Kidney (tissue), 13 donors: ENCODE measurements at regions not wholly inside any gene's neighbourhood (a gene's known extent, or its start where the extent isn't known, plus 50 kb on each side); places are given as distances from the start of the nearest gene placed in this dataset.

Experiments used
- DNase-seq, 5 donors: peaks; one replicate each; pipeline ENCODE4 v3.0.0-alpha.2; 2013 to 2020
- FAIRE-seq: peaks from 2 replicates; lab custom pipeline; 2012; peaks lifted over from hg19 to GRCh38; lab: Jason Lieb, UNC
- H3K27ac ChIP-seq, 2 donors: one replicate each; pipeline ENCODE4 v1.7.0; 2013; ENCODE audit warnings: low read depth in 2 of 2, low read length in 2 of 2, inconsistent platforms in 1 of 2
- H3K27me3 ChIP-seq: one replicate; pipeline ENCODE4 v1.7.1; 2013; ENCODE audit warnings: low read length, inconsistent platforms; ENCODE audit not compliant: control insufficient read depth, insufficient read depth
- H3K36me3 ChIP-seq, 3 donors: one replicate each; pipeline versions ENCODE4 v1.7.0 to v1.7.1; 2013; ENCODE audit warnings: low read length in 3 of 3, control low read depth in 1 of 3, inconsistent platforms in 1 of 3; ENCODE audit not compliant: insufficient read depth in 3 of 3, control insufficient read depth in 2 of 3
- H3K4me1 ChIP-seq, 3 donors: one replicate each; pipeline versions ENCODE4 v1.7.0 to v1.7.1; 2013; ENCODE audit warnings: low read length in 3 of 3, inconsistent platforms in 1 of 3, low read depth in 1 of 3; ENCODE audit not compliant: control insufficient read depth in 2 of 3, insufficient read depth in 2 of 3
- H3K4me3 ChIP-seq, 3 donors: one replicate each; pipeline versions ENCODE4 v1.7.0 to v1.8.1; 2013; ENCODE audit warnings: low read length in 3 of 3, control low read depth in 1 of 3, inconsistent platforms in 1 of 3
- H3K9ac ChIP-seq, 3 donors: one replicate each; pipeline versions ENCODE4 v1.7.0 to v1.7.1; 2013; ENCODE audit warnings: low read length in 3 of 3, control low read depth in 1 of 3, inconsistent platforms in 1 of 3
- H3K9me3 ChIP-seq, 3 donors: one replicate each; pipeline versions ENCODE4 v1.7.0 to v1.7.1; 2013; ENCODE audit warnings: low read length in 3 of 3, control low read depth in 1 of 3, inconsistent platforms in 1 of 3; ENCODE audit not compliant: control insufficient read depth in 2 of 3, insufficient read depth in 1 of 3
- intact Hi-C: fragments of 100-400 bp; cut with DNase I; formaldehyde crosslinking; loops from one replicate; pipeline ENCODE4 v1.11.1; 2022
- TF ChIP-seq, protein P1 (sequence below): IDR thresholded peaks from 3 replicates; pipeline ENCODE4 v1.5.1; 2012; ENCODE audit warnings: mild to moderate bottlenecking, moderate library complexity, borderline replicate concordance; ENCODE audit not compliant: insufficient read depth; ENCODE audit errors: extremely low read depth
- donor health status: control.
- donor health status: control.
- donor health status: control.
- donor health status: control.
- donor health status: control.
- donor health status: DM: yes; HTN: yes; CAD: no.
- donor health status: Normal renal cell carcinoma (clear cell type).

DNA sequence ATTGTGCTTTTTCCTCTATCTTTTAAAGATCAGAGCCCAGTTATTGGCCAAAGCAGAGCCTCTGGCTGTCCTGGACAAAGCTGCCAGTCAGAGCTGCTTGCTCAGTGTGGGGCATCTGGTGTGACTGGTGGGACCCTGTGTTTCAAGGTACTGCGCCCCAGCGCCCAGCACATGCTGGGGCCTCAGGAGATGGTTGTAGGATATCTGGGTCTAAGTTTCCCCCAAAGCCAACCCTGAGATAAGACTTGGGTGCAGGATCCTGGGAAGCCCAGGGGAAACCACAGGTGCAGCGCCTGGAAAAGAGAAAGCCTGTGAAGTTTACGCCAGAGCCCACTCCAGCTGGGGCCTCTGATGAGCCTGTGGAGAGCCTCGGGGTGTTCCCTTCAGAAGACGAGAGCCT lies 117.7 kb downstream of the RPIA start:
- DNase-seq (no peak), FAIRE-seq (no peak)
- intact Hi-C loops, result no loop called here
- Histone ChIP-seq H3K36me3 (no peaks in the 10 kb centered on the region), H3K9ac (no peak overlapping the region), H3K4me3 (no peak overlapping the region), H3K4me1 (no peaks in the 10 kb centered on the region), H3K27me3 (no peaks in the 10 kb centered on the region), H3K27ac (no peak overlapping the region), H3K9me3 (no peaks in the 10 kb centered on the region)
- TF ChIP-seq, protein P1, sequence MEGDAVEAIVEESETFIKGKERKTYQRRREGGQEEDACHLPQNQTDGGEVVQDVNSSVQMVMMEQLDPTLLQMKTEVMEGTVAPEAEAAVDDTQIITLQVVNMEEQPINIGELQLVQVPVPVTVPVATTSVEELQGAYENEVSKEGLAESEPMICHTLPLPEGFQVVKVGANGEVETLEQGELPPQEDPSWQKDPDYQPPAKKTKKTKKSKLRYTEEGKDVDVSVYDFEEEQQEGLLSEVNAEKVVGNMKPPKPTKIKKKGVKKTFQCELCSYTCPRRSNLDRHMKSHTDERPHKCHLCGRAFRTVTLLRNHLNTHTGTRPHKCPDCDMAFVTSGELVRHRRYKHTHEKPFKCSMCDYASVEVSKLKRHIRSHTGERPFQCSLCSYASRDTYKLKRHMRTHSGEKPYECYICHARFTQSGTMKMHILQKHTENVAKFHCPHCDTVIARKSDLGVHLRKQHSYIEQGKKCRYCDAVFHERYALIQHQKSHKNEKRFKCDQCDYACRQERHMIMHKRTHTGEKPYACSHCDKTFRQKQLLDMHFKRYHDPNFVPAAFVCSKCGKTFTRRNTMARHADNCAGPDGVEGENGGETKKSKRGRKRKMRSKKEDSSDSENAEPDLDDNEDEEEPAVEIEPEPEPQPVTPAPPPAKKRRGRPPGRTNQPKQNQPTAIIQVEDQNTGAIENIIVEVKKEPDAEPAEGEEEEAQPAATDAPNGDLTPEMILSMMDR, result no peak

DNA sequence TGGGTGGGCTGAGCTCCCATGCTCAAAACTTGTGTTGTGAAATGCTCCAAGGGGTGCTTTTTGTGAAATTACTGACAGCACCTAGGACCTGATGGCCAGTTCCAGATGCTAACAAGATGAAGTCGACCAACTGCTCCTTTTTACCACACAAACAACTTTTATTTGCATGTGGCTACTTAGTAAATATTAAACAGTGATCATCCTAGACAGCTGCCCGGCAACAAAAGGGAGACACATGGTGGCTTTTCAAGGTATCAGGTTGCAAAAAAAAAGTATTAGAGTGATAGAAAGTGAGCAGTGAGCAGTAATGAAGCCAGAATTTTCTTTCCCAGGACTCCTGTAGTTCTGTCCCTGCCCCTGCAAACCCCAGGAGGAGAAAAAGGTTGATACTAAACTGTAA lies 118.5 kb downstream of the RPIA start:
- no peaks in the 10 kb centered on the region for H3K9me3 ChIP-seq
- no peaks in the 10 kb centered on the region for H3K4me1 ChIP-seq
- H3K27ac ChIP-seq, result no peak overlapping the region
- TF ChIP-seq, protein P1, result no peak
- H3K4me3 ChIP-seq, result no peak overlapping the region
- FAIRE-seq (no peak), DNase-seq (peak in 1 of 5 donors; percentile 8)
- intact Hi-C loops, result no loop called here
- H3K36me3 ChIP-seq, result no peaks in the 10 kb centered on the region
- no peaks in the 10 kb centered on the region for H3K27me3 ChIP-seq
- no peak overlapping the region for H3K9ac ChIP-seq

DNA sequence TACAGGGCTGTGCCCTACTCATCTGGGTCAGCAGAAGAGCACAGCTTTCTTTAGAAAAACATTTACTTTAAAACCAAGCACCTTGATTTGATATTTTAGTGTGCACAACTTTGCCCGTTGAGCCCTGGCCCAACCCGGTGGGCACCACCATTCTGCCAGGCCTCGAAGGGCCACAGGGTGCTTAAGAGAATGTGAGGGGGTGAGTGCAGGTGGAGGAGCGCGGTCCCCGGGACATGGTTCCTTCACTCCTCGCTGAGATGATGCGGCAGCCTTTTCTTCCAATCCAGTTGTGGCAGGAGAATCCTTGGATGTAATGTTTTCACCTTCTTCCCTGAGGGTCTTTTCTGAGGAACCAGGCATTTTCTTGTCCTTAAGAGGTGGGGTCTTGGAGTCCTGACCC lies 119.0 kb downstream of the RPIA start:
- no peak overlapping the region for H3K27ac ChIP-seq
- intact Hi-C loops, result no loop called here
- TF ChIP-seq, protein P1, result no peak
- H3K4me3 ChIP-seq, result no peak overlapping the region
- peaks cover 0 to 1% (median 0%) of the 10 kb centered on the region in 3 donors for H3K9me3 ChIP-seq
- DNase-seq (no peak), FAIRE-seq (no peak)
- no peak overlapping the region for H3K9ac ChIP-seq
- H3K27me3 ChIP-seq, result no peaks in the 10 kb centered on the region
- H3K36me3 ChIP-seq, result no peaks in the 10 kb centered on the region
- H3K4me1 ChIP-seq, result no peaks in the 10 kb centered on the region

GRCh38 chr2:88811233-88811632 lies 119.8 kb downstream of the RPIA start:
- peaks cover 0 to 8% (median 0%) of the 10 kb centered on the region in 3 donors for H3K9me3 ChIP-seq
- DNase-seq (no peak), FAIRE-seq (no peak)
- no peak overlapping the region for H3K27ac ChIP-seq
- no peak overlapping the region for H3K4me3 ChIP-seq
- no peak overlapping the region for H3K9ac ChIP-seq
- intact Hi-C loops, result no loop called here
- TF ChIP-seq, protein P1, result no peak
- H3K27me3 ChIP-seq, result no peaks in the 10 kb centered on the region
- H3K36me3 ChIP-seq, result no peaks in the 10 kb centered on the region
- no peaks in the 10 kb centered on the region for H3K4me1 ChIP-seq
